ENCODE measurements at regions not wholly inside any gene's neighbourhood (a gene's known extent, or its start where the extent isn't known, plus 50 kb on each side); places are given as distances from the start of the nearest gene placed in this dataset.

- TF ChIP-seq, protein P1, sequence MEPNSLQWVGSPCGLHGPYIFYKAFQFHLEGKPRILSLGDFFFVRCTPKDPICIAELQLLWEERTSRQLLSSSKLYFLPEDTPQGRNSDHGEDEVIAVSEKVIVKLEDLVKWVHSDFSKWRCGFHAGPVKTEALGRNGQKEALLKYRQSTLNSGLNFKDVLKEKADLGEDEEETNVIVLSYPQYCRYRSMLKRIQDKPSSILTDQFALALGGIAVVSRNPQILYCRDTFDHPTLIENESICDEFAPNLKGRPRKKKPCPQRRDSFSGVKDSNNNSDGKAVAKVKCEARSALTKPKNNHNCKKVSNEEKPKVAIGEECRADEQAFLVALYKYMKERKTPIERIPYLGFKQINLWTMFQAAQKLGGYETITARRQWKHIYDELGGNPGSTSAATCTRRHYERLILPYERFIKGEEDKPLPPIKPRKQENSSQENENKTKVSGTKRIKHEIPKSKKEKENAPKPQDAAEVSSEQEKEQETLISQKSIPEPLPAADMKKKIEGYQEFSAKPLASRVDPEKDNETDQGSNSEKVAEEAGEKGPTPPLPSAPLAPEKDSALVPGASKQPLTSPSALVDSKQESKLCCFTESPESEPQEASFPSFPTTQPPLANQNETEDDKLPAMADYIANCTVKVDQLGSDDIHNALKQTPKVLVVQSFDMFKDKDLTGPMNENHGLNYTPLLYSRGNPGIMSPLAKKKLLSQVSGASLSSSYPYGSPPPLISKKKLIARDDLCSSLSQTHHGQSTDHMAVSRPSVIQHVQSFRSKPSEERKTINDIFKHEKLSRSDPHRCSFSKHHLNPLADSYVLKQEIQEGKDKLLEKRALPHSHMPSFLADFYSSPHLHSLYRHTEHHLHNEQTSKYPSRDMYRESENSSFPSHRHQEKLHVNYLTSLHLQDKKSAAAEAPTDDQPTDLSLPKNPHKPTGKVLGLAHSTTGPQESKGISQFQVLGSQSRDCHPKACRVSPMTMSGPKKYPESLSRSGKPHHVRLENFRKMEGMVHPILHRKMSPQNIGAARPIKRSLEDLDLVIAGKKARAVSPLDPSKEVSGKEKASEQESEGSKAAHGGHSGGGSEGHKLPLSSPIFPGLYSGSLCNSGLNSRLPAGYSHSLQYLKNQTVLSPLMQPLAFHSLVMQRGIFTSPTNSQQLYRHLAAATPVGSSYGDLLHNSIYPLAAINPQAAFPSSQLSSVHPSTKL (CRISPR knock-in tag; IDR thresholded peaks at IDR 0.05), result no peak
These were observed 174.6 kb downstream of the ALDH1A2 start (continued) for GRCh38 chr15:57890878-57891277.

- ATAC-seq, result no peak
- CTCF ChIA-PET (ENCODE audit: low intra/inter-chr PET ratio, low total read pairs), result no interaction called here
- no CpG with 5 or more reads among the region's 1 CpG for WGBS (ENCODE audit: low lambda C conversion rate)
- intact Hi-C loops (cut with micrococcal nuclease; ENCODE audit: unreplicated experiment) (no loop called here), in situ Hi-C loops (cut with HindIII; ENCODE audit: extremely low pct_ligation_motif_present, low pct_unique_long_range_greater_than_20kb) (no loop called here)
- Histone ChIP-seq H3K9ac (ENCODE audit: insufficient read depth, low read depth, low read length) (no peak overlapping the region), H3K79me2 (ENCODE audit: insufficient read depth, low read length) (no peaks in the 10 kb centered on the region), H3K36me3 (replicated peaks in 1 of 2; ENCODE audit: control insufficient read depth in 1 of 2, insufficient read depth in 2 of 2, low read length in 2 of 2) (no peaks in the 10 kb centered on the region), H4K20me1 (ENCODE audit: insufficient read depth, low read length) (no peaks in the 10 kb centered on the region), H3K4me1 (ENCODE audit: insufficient read depth, low read length) (no peaks in the 10 kb centered on the region), H3K4me3 (replicated peaks in 1 of 3; ENCODE audit: insufficient read depth in 1 of 3, low read depth in 2 of 3, low read length in 3 of 3) (no peak overlapping the region), H3K9me3 (ENCODE audit: low read length) (no peaks in the 10 kb centered on the region), H3K27ac (ENCODE audit: extremely low read length, insufficient read depth, low read length) (no peak overlapping the region), H3K27me3 (ENCODE audit: control insufficient read depth in 1 of 2, insufficient read depth in 2 of 2, low read length in 2 of 2) (peaks cover 0 to 9% of the 10 kb centered on the region in 2 experiments; a peak in 2 of 5 replicates), H3K4me2 (ENCODE audit: low read depth, low read length) (no peak overlapping the region), H2AFZ (ENCODE audit: low read length) (no peak overlapping the region)
- TF ChIP-seq DPF2 (CRISPR knock-in tag; IDR thresholded peaks at IDR 0.05; ENCODE audit: borderline replicate concordance, low read depth), result no peak
- no peak for TF ChIP-seq NFE2L2 (IDR thresholded peaks at IDR 0.05; ENCODE audit: low read length)
- no peak for TF ChIP-seq KLF6 (CRISPR knock-in tag; IDR thresholded peaks at IDR 0.05)
- TF ChIP-seq, protein P2, sequence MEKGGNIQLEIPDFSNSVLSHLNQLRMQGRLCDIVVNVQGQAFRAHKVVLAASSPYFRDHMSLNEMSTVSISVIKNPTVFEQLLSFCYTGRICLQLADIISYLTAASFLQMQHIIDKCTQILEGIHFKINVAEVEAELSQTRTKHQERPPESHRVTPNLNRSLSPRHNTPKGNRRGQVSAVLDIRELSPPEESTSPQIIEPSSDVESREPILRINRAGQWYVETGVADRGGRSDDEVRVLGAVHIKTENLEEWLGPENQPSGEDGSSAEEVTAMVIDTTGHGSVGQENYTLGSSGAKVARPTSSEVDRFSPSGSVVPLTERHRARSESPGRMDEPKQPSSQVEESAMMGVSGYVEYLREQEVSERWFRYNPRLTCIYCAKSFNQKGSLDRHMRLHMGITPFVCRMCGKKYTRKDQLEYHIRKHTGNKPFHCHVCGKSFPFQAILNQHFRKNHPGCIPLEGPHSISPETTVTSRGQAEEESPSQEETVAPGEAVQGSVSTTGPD (CRISPR knock-in tag; IDR thresholded peaks at IDR 0.05), result no peak
- no peak for TF ChIP-seq TCF12 (IDR thresholded peaks at IDR 0.05)
- TF ChIP-seq TCF12 (CRISPR knock-in tag; IDR thresholded peaks at IDR 0.05), result no peak
- DNase-seq (ENCODE audit: low spot score), result no peak
- BruUV-seq (replicated peaks), result no TSS peak
- FAIRE-seq, result no peak
- POLR2A ChIA-PET, result no interaction called here
These were observed 173.3 kb downstream of the ALDH1A2 start for GRCh38 chr15:57892181-57892580.

Measured in HepG2 (cell line).